ENCODE measurements at regions not wholly inside any gene's neighbourhood (a gene's known extent, or its start where the extent isn't known, plus 50 kb on each side); places are given as distances from the start of the nearest gene placed in this dataset.
A peak's percentile ranks its signal among the peaks of the same experiment; 100 is the strongest.

- intact Hi-C loops (cut with DNase I) = no loop called here
- no peak for DNase-seq (ENCODE audit: low spot score)
Observed at GRCh38 chr17:22462461-22462860, 770.1 kb downstream of the KCNJ18 start.

- no peak for DNase-seq (ENCODE audit: low spot score)
Observed at GRCh38 chr17:22463110-22463850, 771.0 kb downstream of the KCNJ18 start.

GRCh38 chr17:22464041-22464440 lies 771.7 kb downstream of the KCNJ18 start:
- no peak for DNase-seq (ENCODE audit: low spot score)
- intact Hi-C loops (cut with DNase I) = no loop called here

More at GRCh38 chr17:22463110-22463850, 771.0 kb downstream of the KCNJ18 start:
- intact Hi-C loops (cut with DNase I) = no loop called here

- DNase-seq (ENCODE audit: low spot score) = no peak
- intact Hi-C loops (cut with DNase I) = no loop called here
Observed at GRCh38 chr17:22467720-22468119, 775.4 kb downstream of the KCNJ18 start.

- intact Hi-C loops (cut with DNase I) = no loop called here
Observed at GRCh38 chr17:22469101-22469880, 777.0 kb downstream of the KCNJ18 start.

GRCh38 chr17:22469941-22470340 lies 777.6 kb downstream of the KCNJ18 start:
- intact Hi-C loops (cut with DNase I) = no loop called here
- DNase-seq (ENCODE audit: low spot score) = no peak

More at GRCh38 chr17:22469101-22469880, 777.0 kb downstream of the KCNJ18 start:
- no peak for DNase-seq (ENCODE audit: low spot score)

GRCh38 chr17:22470411-22471175 lies 778.3 kb downstream of the KCNJ18 start:
- no peak for DNase-seq (ENCODE audit: low spot score)
- intact Hi-C loops (cut with DNase I) = no loop called here

- no peak for DNase-seq (ENCODE audit: low spot score)
- intact Hi-C loops (cut with DNase I) = no loop called here
Observed at GRCh38 chr17:22484826-22485225, 792.5 kb downstream of the KCNJ18 start.

GRCh38 chr17:22490399-22490798 lies 798.1 kb downstream of the KCNJ18 start:
- intact Hi-C loops (cut with DNase I) = no loop called here
- DNase-seq (ENCODE audit: low spot score) = peak; percentile 22

- intact Hi-C loops (cut with DNase I) = no loop called here
- no peak for DNase-seq (ENCODE audit: low spot score)
Observed at GRCh38 chr17:22492331-22492730, 800.0 kb downstream of the KCNJ18 start.

- peak; percentile 29 for DNase-seq (ENCODE audit: low spot score)
- intact Hi-C loops (cut with DNase I) = no loop called here
Observed at GRCh38 chr17:22496450-22496849, 804.1 kb downstream of the KCNJ18 start.

- intact Hi-C loops (cut with DNase I) = no loop called here
Observed at GRCh38 chr17:22503322-22503899, 811.1 kb downstream of the KCNJ18 start.

GRCh38 chr17:22505660-22506059 lies 813.3 kb downstream of the KCNJ18 start:
- intact Hi-C loops (cut with DNase I) = no loop called here
- peak; percentile 30 for DNase-seq (ENCODE audit: low spot score)

More at GRCh38 chr17:22503322-22503899, 811.1 kb downstream of the KCNJ18 start:
- peak; percentile 43 for DNase-seq (ENCODE audit: low spot score)

- no peak for DNase-seq (ENCODE audit: low spot score)
- intact Hi-C loops (cut with DNase I) = no loop called here
Observed at GRCh38 chr17:22506231-22506630, 813.9 kb downstream of the KCNJ18 start.

GRCh38 chr17:22506861-22507260 lies 814.5 kb downstream of the KCNJ18 start:
- peak; percentile 65 for DNase-seq (ENCODE audit: low spot score)
- intact Hi-C loops (cut with DNase I) = no loop called here

- DNase-seq (ENCODE audit: low spot score) = peak; percentile 29
- intact Hi-C loops (cut with DNase I) = no loop called here
Observed at GRCh38 chr17:22507823-22508222, 815.5 kb downstream of the KCNJ18 start.

- DNase-seq (ENCODE audit: low spot score) = peak; percentile 58
- intact Hi-C loops (cut with DNase I) = no loop called here
Observed at GRCh38 chr17:22510504-22510903, 818.2 kb downstream of the KCNJ18 start.

- intact Hi-C loops (cut with DNase I) = no loop called here
Observed at GRCh38 chr17:22511431-22511830, 819.1 kb downstream of the KCNJ18 start.

GRCh38 chr17:22512057-22512456 lies 819.7 kb downstream of the KCNJ18 start:
- DNase-seq (ENCODE audit: low spot score) = no peak
- intact Hi-C loops (cut with DNase I) = no loop called here

More at GRCh38 chr17:22511431-22511830, 819.1 kb downstream of the KCNJ18 start:
- DNase-seq (ENCODE audit: low spot score) = no peak

Data from posterior vena cava (tissue), 2 donors.